HG03457 (cell line): ENCODE measurements at regions not wholly inside any gene's neighbourhood (a gene's known extent, or its start where the extent isn't known, plus 50 kb on each side); places are given as distances from the start of the nearest gene placed in this dataset.

Source experiments
- ATAC-seq: cut with Tn5 transposase; IDR thresholded peaks from one replicate; pipeline ENCODE4 v1.9.1; 2021; ENCODE audit warnings: moderate number of reproducible peaks; ENCODE audit not compliant: unreplicated experiment

DNA sequence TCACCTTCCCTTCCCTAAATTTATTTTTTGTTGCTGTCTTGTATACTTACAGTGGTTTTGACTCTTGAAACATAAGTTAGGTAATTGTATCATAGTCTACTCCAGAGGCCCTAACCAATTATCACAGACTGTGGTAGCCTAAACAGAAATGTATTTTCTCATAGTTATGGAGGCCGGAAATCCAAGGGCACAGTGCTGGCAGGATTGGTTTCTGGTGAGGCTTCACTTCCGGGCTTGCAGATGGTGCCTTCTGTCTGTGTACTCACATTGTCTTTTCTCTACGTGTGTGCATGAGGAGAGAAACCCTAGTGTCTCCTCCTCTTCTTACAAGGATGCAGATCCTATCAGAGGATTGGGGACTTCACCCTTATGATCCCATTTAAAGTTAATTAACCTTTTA is 290.2 kb upstream of the KCNMB2 start:
- no peak for ATAC-seq

DNA sequence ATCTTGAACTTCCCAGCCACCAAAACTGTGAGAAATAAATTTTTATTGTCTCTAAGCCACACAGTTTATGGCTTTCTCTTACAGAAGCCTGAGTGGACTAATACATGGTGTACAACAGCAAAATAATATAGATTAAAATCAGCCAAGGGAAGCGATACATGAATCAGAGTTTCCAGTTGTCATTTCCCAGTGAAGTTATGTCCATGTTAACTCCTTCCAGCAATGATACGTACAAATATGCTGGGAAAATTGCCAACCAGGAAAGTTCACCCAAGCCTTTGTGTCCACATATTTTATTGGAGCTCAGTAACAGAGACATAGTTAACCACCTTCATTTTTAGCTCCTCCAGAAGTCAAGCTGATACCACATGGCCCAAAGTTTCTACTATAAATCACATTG is 280.9 kb upstream of the KCNMB2 start:
- no peak for ATAC-seq

DNA sequence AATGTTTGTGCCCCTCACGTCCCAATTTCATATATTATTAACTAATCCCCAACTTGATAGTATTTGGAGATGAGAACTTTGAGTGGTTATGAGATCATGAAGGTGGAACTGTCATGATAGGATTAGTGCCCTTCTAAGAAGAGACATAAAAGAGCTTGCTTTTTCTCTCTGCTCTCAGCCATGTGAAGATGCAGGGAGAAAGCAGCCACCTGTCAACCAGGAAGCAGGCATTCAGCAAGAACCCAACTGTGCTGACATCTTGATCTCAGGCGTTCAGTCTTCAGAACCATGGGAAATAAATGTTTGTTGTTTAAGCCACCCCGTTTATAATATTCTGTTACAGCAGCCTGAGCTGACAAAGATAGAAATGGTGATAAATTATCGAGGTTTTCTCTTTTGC is 278.7 kb upstream of the KCNMB2 start:
- ATAC-seq = no peak

DNA sequence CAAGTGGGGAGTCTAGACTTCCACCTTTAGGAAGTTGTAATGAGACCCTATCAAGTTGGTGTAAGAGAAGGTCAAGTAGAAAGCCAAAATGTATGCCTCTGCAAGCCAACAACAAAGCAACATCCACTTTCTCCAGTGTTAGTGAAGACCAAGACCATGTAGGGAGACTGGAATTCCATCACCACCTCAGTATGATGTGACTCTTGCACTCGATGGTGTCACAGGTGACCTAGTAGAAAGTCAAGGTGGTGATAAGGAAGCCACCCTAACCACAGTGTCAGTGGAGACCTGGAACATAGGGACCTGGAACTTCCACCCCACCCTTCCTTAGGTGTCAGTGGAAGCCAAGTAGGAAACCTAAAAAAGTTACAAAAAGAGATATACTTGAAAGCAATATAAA is 278.1 kb upstream of the KCNMB2 start:
- ATAC-seq = no peak

DNA sequence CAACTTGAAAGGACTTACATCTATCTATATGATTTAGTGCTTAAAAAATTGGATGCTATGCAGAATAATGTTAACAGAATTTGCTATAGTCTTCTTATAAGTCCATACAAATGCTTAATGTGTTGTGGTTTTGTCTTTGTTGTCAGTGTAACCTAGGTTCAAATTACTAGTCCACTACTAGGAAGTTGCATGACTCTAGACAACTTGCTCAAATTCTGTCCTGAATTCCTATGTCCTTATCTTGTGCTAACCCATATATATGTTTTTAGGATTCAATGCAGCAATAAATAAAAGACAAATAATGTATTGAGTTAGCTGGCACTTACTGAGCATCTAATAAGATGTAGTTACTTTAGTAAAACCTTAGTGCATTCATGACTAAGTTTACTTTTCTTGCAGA is 276.5 kb upstream of the KCNMB2 start:
- ATAC-seq = no peak

DNA sequence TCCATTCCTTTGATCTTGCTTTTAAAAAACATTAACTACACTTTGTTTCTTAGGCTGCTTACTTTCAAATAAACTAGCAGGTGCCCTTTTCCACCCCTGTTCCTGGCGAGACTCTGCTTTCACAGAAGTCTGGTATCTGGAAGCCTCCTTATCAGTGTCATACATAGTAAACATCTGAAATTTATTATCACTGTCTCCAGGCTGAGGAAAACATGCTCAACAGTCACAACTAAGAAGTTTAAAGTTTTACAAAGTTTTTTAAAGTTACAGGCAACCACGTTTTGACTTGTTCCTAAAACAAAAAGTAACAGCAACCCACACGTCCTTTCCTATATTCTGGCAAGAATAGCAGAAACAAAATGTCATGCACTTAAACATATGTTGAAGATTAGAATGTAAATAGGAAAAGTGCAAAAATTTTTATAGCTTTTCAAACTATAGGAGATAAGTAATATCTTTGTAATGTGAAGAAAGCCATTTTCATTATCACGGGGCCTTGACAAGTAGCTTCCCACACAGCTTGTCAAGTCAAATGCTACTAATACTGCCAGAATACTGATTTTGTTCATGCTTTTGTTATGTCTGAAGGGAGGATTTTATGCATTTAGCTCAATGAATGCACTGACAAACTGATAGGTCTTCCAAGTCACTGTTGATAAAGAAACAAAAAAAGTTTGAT is 275.2 kb upstream of the KCNMB2 start:
- ATAC-seq = no peak

DNA sequence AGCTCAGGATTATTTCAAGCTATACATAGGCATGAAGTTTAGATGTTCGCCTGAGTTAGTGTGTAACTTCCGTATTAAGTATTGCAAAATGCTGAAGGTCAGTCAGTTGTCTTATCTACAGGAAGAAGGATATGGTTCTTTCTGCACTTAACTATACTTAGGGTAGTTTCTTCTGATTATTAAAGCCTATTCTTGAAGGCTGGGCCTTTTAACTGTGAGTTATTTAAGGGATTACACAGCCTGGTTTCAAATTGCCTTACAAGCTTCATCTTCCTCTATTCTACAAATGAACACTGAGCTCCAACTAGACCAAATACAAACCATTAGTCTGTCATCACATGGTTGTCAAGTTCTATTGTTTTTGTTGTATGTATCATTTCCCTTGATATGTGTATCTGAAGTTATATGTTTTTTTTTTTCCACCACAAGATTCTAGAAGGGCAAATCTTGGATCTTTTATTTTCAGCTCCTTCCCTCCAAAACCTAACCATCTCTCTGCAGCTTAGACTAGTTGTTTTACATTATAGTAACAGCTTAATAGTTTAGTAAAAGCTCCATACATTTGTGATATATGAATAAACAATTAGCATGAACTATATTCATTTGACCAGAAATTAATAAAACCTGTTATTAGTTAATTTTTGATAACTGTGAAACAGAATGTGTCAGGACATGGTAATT is 272.9 kb upstream of the KCNMB2 start:
- ATAC-seq = no peak

DNA sequence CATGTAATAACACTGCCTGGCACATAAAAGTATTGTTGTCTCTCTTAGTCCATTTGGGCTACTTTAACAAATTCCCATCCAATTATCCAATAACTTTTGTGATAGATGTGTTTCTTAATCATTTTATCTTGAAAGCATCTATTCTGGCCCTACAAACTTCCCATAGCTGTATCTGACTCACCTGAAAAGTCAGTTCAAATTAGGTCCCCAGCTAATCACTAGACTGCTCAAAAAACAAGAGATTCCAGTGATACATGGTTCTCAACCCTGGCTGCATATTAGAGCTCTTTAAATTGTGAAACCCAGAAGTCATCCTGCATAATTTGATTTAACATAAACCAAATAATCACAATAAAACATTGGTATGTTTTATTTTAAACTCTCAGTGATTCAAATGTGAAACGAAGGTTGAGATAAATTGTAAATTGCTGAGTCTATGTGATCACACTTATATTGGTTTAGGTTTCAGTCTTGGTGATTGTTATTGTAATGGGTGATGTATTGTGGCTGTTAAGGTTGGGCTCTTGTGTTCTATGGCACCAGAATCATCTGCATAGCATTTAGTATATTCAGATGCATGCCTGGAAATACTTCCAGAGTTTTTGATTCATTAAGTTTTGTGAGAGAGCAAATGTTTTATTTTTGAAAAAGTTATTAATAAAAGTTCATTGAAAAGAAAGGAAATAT is 268.9 kb upstream of the KCNMB2 start:
- no peak for ATAC-seq

DNA sequence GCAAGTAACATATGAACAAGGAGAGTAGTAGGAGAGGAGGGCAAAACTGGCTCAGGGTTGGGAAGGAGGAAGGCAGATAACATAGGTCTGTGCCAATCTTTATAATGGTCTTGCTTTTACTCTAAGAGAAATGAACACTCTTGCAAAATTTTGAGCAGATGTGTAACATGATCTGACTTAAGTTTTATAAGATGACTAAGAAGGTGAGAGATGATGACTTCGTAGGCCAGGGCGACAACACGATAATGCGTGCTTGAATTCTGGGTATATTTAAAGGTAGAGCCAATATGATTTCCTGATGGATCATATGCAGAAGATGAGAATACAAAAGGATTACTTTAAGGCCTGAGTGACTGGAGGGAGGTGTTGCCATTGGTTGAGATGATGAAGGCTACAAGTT is 265.4 kb upstream of the KCNMB2 start:
- no peak for ATAC-seq

DNA sequence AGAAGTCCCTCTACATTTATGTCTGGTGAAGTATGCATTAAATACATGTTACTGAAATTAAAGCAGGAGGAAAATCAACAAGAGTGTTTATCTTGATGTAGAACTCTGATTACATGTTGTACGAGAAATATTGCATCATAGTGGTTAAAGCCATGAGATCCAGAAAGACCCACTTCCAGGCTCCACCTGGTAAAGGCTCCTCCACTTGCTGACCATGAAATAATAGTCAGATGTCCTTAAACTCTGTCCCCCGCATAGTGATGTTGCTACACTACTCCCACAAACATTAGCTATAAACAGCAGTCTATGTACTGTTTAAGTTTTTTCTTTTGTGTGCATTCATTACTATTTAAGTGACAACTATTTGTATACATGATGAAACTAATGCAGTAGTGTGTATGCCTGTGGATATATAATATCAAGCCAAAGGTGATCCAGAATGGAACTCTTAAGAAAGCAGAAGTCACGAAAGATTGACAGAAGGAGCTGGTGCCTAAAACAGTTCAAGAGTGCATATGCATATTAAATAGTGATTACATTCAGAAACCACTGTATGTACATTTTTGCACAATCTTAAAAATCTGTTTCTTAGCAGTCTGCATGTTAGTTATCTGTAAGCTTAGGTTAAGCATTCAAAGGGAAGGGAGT is 264.4 kb upstream of the KCNMB2 start:
- no peak for ATAC-seq

DNA sequence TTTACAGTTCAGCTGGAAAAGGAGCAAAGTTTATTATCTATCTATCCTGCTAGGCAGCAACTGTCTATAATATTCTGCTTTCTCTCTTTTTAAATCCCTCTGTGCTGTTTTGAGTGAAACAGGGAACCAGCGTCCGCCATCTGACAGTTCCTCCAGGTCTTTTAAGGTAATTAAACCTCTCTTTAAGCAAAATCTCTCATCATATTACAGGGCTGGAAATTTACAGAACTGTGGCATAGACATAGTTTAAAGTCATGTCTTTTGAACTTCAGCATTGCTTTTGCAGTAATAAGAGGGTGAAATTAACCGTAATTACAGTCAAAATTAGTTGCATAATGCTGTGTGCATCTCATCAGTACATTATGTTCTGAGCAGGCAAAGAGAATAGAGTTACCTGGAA is 263.4 kb upstream of the KCNMB2 start:
- no peak for ATAC-seq

DNA sequence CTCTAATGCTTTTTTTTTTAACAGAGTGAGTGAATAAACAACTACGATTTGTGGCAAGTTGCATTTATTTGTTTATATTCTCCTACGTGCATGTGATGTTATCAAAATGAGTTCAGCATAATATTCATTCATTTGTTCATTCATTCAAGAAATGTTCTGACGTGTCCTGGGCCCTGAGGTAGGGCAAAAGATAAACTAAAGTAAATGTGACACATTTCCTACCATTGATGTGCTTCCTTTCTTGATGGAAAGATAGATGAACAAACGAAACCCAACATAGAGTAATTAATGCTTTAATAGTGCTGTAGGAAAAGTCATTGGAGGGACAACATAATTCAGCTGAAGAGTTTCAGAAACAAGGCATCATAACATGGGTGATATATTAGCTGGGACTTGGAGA is 261.5 kb upstream of the KCNMB2 start:
- ATAC-seq = no peak

DNA sequence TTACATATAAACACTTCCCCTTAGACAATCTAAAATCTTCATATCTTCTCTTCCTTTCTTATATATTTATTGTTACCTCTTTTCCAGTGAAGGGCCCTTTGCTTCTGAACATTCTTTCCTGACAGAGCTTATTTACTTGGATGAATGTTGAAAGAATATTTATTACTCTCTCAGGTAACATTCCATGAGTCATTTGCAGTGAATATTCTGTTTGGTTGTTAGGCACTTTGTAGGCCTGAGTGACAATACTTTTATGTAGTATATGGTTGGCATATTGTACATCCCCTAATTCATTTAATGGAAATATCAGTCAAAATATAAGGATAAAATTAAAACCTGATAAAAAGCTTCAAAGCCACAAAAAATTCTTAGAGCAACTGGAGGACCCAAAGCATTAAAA is 260.9 kb upstream of the KCNMB2 start:
- ATAC-seq = no peak

DNA sequence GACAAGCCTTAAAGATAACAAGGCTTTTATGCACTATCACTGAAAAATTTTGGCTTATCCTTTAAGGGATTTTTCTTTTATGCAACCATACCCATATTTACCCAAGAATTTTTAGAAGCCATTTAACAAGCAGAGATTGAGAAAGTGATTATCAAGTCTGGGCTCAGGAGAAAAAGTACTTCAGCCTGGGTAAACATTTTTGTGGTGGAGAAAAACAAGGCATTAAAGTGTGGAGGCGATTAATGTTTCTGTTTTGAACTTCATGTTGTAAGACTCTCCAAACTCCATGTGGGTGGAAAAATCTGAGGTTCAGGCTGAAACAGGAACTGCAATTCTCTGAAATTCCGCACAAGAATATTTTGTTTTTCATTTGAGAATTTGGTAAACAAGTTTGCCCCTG is 260.4 kb upstream of the KCNMB2 start:
- ATAC-seq = no peak

DNA sequence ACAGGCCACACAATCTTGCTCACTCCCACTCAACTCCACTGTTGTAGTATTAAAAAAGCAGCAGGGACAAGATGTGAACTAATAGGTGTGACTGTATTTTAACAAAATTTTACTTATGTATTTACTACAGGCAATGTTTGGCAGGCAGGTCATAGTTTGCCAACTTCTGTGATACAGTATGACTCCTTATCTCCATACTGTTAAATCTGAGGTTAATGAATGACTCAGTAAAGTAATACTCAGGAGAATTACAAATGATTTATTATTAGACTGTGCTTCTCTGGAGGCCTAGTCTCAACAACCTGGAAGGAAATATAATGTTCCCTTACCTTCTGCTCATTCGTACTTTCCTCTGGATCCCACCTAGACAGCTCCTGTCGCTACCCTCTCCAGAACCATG is 258.6 kb upstream of the KCNMB2 start:
- ATAC-seq = no peak

DNA sequence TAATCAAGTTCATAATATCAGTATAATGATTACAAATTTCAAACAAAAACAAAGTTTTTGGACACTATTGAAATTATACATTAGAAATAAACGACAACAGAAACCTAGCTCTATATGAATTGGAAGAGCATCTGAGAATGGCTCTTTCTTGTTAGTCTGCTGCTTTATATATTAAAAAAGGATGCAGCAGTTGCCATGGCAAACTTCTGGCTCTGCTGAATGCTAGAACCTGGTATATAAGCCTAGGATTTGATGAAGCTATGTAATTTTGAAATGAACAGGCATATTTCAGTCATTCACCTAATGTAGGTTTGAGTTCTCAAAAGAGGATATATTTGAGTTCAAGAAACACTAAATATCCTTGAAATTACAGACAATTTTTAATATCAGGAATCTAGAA is 252.7 kb upstream of the KCNMB2 start:
- ATAC-seq = no peak

DNA sequence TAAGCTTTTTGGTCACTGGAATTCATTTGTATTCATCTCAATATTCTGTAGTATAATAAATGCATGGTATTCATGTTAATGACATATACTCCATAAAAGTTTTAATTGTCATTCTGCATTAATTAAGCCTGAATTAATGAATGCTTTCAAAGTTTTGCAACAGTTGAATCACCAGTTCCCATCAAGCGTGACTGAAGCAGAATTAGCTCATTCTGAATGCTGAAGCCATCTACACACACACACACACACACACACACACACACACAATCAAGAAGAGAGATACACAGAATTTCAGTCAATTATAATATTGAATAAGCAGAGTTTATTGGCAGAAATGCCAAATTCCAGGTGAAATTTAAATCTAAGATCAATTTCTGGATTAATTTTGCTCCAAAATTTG is 252.1 kb upstream of the KCNMB2 start:
- ATAC-seq = no peak

DNA sequence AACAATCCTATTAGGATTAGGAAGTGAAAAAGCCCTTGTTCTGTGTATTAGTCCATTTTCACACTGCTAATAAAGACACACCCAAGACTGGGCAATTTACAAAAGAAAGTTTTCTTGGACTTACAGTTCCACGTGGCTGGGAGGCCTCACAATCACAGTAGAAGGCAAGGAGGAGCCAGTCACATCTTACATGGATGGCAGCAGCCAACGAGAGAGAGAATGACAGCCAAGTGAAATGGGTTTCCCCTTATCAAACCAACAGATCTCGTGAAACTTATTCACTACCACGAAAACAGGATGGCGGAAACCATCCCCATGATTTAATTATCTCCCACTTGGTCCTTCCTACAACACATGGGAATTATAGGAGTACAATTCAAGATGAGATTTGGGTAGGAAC is 248.2 kb upstream of the KCNMB2 start:
- no peak for ATAC-seq

DNA sequence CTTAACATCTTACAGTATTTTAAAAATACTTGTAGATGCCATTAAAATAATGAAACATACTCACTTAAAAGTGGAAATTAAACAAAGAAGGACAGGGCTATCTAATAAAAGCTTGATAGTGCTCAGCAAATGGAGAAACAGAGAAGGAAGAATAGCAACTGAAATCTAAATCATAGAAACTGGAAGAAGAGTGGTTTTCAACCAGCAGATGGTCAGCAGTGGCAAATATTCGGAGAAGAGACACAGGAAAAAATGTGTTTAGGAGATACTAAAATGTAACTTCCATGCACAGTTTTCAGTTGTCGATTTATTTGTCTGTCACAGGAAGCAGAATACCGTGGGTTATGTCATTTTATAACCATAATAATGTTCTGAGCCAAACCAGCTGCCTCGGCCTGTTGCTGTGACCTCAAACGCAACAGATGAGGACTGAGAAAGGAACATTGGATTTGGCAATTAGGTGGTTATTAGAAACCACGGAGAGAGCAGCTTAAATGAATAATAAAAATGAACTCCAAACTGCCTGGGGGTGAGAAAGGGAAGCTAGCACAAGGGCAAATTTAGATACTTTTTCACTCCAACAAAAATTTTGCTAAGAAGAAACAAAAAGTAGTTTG is 246.6 kb upstream of the KCNMB2 start:
- no peak for ATAC-seq

DNA sequence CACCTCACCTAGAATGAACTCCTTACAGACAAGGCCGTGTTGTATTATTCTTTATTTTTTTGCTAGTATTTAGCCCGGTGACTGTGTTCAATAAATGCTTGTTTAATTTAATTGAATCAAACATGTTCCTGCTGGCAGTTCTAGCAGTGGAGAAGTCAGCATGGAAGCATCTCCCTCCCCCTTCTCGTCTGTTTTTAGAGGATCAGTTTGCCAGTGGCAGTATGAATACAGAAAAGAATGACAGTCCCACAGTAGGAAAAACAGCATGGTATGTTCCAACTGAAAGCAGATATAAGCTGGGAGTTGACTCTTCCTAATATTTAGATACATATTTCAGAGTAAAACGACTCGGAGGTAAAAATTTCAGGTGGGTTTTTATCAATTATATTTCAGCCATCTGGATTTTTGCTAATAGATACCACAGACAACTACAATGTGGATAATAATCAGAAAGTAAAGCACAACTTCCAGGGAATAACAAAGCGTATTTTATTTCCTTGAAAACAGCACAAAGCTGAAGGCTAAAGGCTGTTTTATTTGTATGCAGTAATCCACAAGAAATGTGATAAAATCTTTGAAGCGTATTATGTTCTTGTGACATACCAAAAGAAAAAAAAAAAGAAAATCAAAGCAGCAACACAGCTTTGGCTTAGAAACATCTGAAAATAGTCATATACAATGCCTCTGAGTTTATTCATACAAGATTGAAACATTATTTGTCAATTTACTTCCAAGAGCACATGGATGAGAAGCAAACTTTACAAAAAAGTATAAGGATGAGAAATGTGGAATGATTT is 244.5 kb upstream of the KCNMB2 start:
- no peak for ATAC-seq
